Transverse colon (tissue), 3 donors: ENCODE measurements at regions not wholly inside any gene's neighbourhood (a gene's known extent, or its start where the extent isn't known, plus 50 kb on each side); places are given as distances from the start of the nearest gene placed in this dataset.

Source experiments
- CTCF ChIP-seq, 5 experiments: fragments of 200-600 bp in 3 of 5; fragments of 450-650 bp in 2 of 5; sonication (generic) in 3 of 5; IDR thresholded peaks; 1 replicate in 2 of 5; 2 replicates in 3 of 5; pipeline ENCODE4 v1.5.1; 2016 to 2017; ENCODE audit warnings: antibody characterized with exemption in 5 of 5, inconsistent platforms in 3 of 5, mild to moderate bottlenecking in 2 of 5, moderate library complexity in 1 of 5
- POLR2A ChIP-seq: fragments of 450-650 bp; IDR thresholded peaks from one replicate; pipeline ENCODE4 v1.6.1; 2016; ENCODE audit warnings: antibody characterized with exemption, mild to moderate bottlenecking, moderate library complexity

GRCh38 chr3:89580859-89581258 lies 473.4 kb downstream of the EPHA3 start:
- TF ChIP-seq CTCF (IDR thresholded peaks at IDR 0.05) = no peak
- TF ChIP-seq POLR2A = no peak
